Peyer's patch (tissue), 4 donors: ENCODE measurements at regions not wholly inside any gene's neighbourhood (a gene's known extent, or its start where the extent isn't known, plus 50 kb on each side); places are given as distances from the start of the nearest gene placed in this dataset.
"Not testable (repeated sequence)": the region's sequence is repeated elsewhere in the genome, so short reads cannot be mapped to it uniquely, and the experiment has no call there.

Experiments
- DNase-seq, 3 donors: peaks; one replicate each; pipeline ENCODE4 v3.0.0-alpha.2; 2017 to 2019
- H3K27ac ChIP-seq, 4 donors: fragments of 200-600 bp; sonication (generic); one replicate each; pipeline ENCODE4 v1.5.1; 2016 to 2019
- H3K27me3 ChIP-seq, 2 donors: fragments of 200-600 bp; sonication (generic); one replicate each; pipeline ENCODE4 v1.5.1; 2019
- H3K36me3 ChIP-seq, 3 donors: fragments of 200-600 bp; sonication (generic); one replicate each; pipeline ENCODE4 v1.5.1; 2016 to 2019
- H3K4me1 ChIP-seq, 4 donors: fragments of 200-600 bp; sonication (generic); one replicate each; pipeline ENCODE4 v1.5.1; 2016 to 2019
- H3K4me3 ChIP-seq, 4 donors: fragments of 200-600 bp; sonication (generic); 1 replicate in 3 of 4; 2 replicates in 1 of 4; pipeline ENCODE4 v1.5.1; 2016 to 2019; ENCODE audit warnings: mild to moderate bottlenecking in 1 of 4
- H3K9me3 ChIP-seq, 4 donors: fragments of 200-600 bp; sonication (generic); one replicate each; pipeline ENCODE4 v1.5.1; 2016 to 2019; ENCODE audit warnings: mild to moderate bottlenecking in 1 of 4
- POLR2A ChIP-seq, 2 donors: fragments of 450-650 bp; IDR thresholded peaks; one replicate each; pipeline ENCODE4 v1.5.1; 2017; ENCODE audit warnings: antibody characterized with exemption in 2 of 2, mild to moderate bottlenecking in 2 of 2, moderate library complexity in 2 of 2
- TF ChIP-seq, protein P1 (sequence below), 6 experiments: fragments of 450-650 bp in 4 of 6; fragments of 200-600 bp in 2 of 6; sonication (generic) in 1 of 6; IDR thresholded peaks; one replicate each; pipeline ENCODE4 v1.5.1; 2017 to 2019; ENCODE audit warnings: antibody characterized with exemption in 6 of 6, mild to moderate bottlenecking in 3 of 6, moderate library complexity in 1 of 6

DNA sequence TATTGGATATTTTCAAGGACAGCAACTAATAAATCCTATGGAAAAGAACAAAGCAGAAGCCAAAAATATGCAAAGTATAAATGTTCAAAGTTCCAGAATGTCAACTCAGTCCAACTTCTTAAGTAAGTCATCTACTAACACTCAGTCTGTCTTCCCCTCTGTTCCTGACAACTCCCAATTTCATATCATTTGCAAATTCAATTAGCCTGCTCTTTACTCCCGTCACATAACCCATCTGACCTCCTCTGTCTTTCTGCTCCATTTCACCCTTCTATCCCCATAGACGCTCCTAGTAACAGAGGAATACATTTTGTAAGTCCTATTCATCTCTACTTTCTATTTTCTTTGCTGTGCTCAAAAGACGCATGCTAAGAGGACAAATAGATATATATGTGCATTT is 659.8 kb upstream of the MEF2C start:
- no peaks in the 10 kb centered on the region for H3K9me3 ChIP-seq
- no peak for TF ChIP-seq POLR2A (IDR thresholded peaks at IDR 0.05)
- TF ChIP-seq, protein P1, sequence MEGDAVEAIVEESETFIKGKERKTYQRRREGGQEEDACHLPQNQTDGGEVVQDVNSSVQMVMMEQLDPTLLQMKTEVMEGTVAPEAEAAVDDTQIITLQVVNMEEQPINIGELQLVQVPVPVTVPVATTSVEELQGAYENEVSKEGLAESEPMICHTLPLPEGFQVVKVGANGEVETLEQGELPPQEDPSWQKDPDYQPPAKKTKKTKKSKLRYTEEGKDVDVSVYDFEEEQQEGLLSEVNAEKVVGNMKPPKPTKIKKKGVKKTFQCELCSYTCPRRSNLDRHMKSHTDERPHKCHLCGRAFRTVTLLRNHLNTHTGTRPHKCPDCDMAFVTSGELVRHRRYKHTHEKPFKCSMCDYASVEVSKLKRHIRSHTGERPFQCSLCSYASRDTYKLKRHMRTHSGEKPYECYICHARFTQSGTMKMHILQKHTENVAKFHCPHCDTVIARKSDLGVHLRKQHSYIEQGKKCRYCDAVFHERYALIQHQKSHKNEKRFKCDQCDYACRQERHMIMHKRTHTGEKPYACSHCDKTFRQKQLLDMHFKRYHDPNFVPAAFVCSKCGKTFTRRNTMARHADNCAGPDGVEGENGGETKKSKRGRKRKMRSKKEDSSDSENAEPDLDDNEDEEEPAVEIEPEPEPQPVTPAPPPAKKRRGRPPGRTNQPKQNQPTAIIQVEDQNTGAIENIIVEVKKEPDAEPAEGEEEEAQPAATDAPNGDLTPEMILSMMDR (IDR thresholded peaks at IDR 0.05): no peak
- H3K4me1 ChIP-seq: no peaks in the 10 kb centered on the region
- H3K27ac ChIP-seq: no peak overlapping the region
- no peak overlapping the region for H3K4me3 ChIP-seq
- no peaks in the 10 kb centered on the region for H3K36me3 ChIP-seq
- DNase-seq: no peak
- no peaks in the 10 kb centered on the region for H3K27me3 ChIP-seq

DNA sequence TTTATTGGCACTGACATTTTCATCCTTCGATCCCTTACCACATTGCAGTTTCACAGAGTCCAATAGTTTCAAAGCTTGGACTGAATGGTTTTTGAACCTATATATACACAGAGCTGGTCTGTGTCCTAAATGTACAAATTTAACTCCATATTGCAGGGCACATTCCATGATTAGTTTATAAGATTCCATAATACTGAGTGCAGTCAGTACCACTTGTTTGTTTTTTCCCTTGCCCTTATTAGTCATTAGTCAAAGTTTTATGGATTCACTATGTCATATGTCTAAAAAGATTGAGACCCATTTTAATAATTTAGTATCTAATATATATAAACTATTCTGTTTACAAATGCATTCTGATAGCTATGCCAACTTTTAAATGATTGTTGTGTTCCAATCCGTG is 654.8 kb upstream of the MEF2C start:
- no peaks in the 10 kb centered on the region for H3K4me1 ChIP-seq
- no peaks in the 10 kb centered on the region for H3K9me3 ChIP-seq
- no peaks in the 10 kb centered on the region for H3K27me3 ChIP-seq
- TF ChIP-seq, protein P1 (IDR thresholded peaks at IDR 0.05): no peak
- TF ChIP-seq POLR2A (IDR thresholded peaks at IDR 0.05): no peak
- DNase-seq: no peak
- H3K4me3 ChIP-seq: no peak overlapping the region
- no peaks in the 10 kb centered on the region for H3K36me3 ChIP-seq
- H3K27ac ChIP-seq: no peak overlapping the region

DNA sequence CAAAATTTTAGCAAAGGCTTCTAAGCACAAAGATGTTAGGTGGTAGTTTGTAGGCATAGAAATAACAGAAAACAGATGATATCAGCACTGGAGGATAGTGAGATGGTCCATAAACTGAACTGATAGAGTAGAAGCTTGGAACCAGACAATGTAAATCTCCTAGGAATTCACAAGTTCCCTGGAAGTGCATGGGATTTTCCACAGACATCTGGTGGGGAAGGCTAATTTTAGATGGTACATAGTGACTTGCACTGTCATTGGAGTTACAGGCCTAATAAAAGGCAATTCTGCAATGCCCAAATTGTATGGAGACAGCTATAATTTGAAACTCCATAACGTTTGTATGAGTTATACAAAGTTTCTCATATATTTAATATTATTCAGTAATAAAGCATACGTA is 653.0 kb upstream of the MEF2C start:
- Histone ChIP-seq H3K9me3 (no peaks in the 10 kb centered on the region), H3K36me3 (no peaks in the 10 kb centered on the region), H3K27me3 (no peaks in the 10 kb centered on the region), H3K27ac (no peak overlapping the region), H3K4me3 (no peak overlapping the region), H3K4me1 (no peaks in the 10 kb centered on the region)
- DNase-seq: no peak
- TF ChIP-seq POLR2A (IDR thresholded peaks at IDR 0.05): no peak
- TF ChIP-seq, protein P1 (IDR thresholded peaks at IDR 0.05): no peak

DNA sequence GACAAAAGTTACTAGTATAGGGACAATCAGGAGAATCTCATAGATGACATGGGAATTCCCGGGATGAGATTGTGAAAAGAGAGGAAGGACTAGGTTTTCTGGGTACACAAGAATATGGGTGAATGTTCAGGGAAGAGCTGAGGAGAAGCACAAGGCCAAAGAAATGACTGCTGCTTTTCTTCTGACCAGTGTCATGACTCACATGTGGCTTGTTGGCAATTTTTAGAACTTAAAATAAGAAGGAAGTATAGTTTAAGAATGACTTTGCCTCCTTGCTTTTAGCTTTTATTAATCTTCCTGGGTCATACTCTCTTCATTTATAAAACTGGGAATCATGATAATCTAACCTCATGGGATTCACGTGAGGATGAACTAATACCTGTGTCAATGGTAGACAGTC is 652.4 kb upstream of the MEF2C start:
- H3K9me3 ChIP-seq: no peaks in the 10 kb centered on the region
- no peak overlapping the region for H3K27ac ChIP-seq
- no peak for DNase-seq
- H3K36me3 ChIP-seq: no peaks in the 10 kb centered on the region
- H3K27me3 ChIP-seq: no peaks in the 10 kb centered on the region
- TF ChIP-seq, protein P1 (IDR thresholded peaks at IDR 0.05): no peak
- no peak for TF ChIP-seq POLR2A (IDR thresholded peaks at IDR 0.05)
- no peak overlapping the region for H3K4me3 ChIP-seq
- no peaks in the 10 kb centered on the region for H3K4me1 ChIP-seq

DNA sequence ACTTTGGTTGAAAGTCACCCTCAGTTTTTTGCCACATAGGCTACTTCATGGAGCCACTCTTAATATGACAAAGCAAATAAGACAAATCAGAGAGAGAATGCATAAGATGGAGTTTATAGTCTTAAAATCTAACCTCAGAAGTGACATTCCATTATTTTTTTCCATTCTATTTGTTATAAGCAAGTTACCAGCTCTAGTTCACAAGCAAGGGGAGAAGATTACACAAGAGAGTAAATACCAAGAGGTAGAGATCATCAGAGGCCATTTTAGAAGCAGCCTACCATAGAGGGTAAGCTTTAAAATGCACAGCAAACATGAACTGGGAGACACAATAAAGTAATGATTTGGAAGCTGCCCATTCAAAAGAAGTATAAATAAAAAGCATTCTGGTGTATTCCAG is 651.3 kb upstream of the MEF2C start:
- no peaks in the 10 kb centered on the region for H3K36me3 ChIP-seq
- H3K4me3 ChIP-seq: no peak overlapping the region
- H3K4me1 ChIP-seq: no peaks in the 10 kb centered on the region
- no peaks in the 10 kb centered on the region for H3K9me3 ChIP-seq
- no peak for DNase-seq
- H3K27ac ChIP-seq: no peak overlapping the region
- no peak for TF ChIP-seq POLR2A (IDR thresholded peaks at IDR 0.05)
- TF ChIP-seq, protein P1 (IDR thresholded peaks at IDR 0.05): no peak
- H3K27me3 ChIP-seq: no peaks in the 10 kb centered on the region

DNA sequence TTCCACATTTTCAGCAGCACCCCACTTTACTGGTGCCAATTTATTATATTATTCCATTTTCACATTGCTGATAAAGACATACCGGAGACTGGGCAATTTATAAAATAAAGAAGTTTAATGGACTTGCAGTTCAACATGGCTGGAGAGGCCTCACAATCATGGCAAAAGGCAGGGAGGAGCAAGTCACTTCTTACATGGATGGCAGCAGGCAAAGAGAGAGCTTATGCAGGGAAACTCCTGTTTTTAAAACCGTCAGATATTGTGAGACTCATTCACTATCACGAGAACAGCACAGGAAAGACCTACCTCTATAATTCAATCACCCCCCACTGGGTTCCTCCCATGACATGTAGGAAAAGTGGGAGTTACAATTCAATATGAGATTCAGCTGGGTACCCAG is 641.8 kb upstream of the MEF2C start:
- Histone ChIP-seq H3K4me3 (no peak overlapping the region), H3K36me3 (no peaks in the 10 kb centered on the region), H3K27me3 (no peaks in the 10 kb centered on the region), H3K27ac (no peak overlapping the region), H3K4me1 (no peaks in the 10 kb centered on the region), H3K9me3 (no peaks in the 10 kb centered on the region)
- DNase-seq: no peak
- TF ChIP-seq POLR2A (IDR thresholded peaks at IDR 0.05): no peak
- TF ChIP-seq, protein P1 (IDR thresholded peaks at IDR 0.05): no peak

DNA sequence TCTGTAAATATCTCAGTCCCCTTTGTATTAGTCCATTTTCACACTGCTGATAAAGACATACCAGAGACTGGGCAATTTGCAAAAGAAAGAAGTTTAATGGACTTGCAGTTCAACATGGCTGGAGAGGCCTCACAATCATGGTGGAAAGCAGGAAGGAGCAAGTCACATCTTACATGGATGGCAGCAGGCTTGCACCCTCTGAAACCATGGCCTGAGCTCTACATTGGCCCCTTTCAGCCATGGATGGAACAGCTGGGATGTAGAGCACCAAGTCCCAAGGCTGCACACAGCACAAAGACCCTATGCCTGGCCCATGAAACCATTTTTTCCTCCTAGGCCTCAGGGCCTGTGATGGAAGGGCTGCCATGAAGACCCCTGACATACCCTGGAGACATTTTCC is 640.9 kb upstream of the MEF2C start:
- not testable (repeated sequence) for DNase-seq, H3K27me3 ChIP-seq, H3K36me3 ChIP-seq, H3K9me3 ChIP-seq, H3K4me3 ChIP-seq, H3K27ac ChIP-seq, H3K4me1 ChIP-seq
